ENCODE measurements at regions not wholly inside any gene's neighbourhood (a gene's known extent, or its start where the extent isn't known, plus 50 kb on each side); places are given as distances from the start of the nearest gene placed in this dataset.
"Not testable (repeated sequence)": the region's sequence is repeated elsewhere in the genome, so short reads cannot be mapped to it uniquely, and the experiment has no call there.

GRCh38 chr6:140168365-140168764 lies 793.9 kb upstream of the CITED2 start:
- H3K27me3 ChIP-seq (ENCODE audit: control insufficient read depth in 2 of 2, insufficient read depth in 1 of 2, low read length in 1 of 2) = no peaks in the 10 kb centered on the region
- no peak overlapping the region for H3K4me3 ChIP-seq (ENCODE audit: low read length in 2 of 2)
- H3K27ac ChIP-seq (ENCODE audit: low read depth in 1 of 2, low read length in 1 of 2) = no peak overlapping the region
- no peaks in the 10 kb centered on the region for H3K9me3 ChIP-seq (ENCODE audit: control insufficient read depth in 2 of 2, insufficient read depth in 1 of 2, low read length in 1 of 2)
- 96% methylated on average over 3 of the region's 3 CpGs for WGBS
- DNase-seq (ENCODE audit: low read depth in 6 of 9, low spot score in 9 of 9) = no peak
- H3K4me1 ChIP-seq (ENCODE audit: control insufficient read depth in 2 of 2, insufficient read depth in 2 of 2, low read length in 2 of 2) = no peaks in the 10 kb centered on the region
- no peaks in the 10 kb centered on the region for H3K36me3 ChIP-seq (ENCODE audit: control insufficient read depth in 2 of 2, insufficient read depth in 2 of 2, low read length in 1 of 2)

- Histone ChIP-seq H3K9me3 (ENCODE audit: control insufficient read depth in 2 of 2, insufficient read depth in 1 of 2, low read length in 1 of 2) (no peaks in the 10 kb centered on the region), H3K4me1 (ENCODE audit: control insufficient read depth in 2 of 2, insufficient read depth in 2 of 2, low read length in 2 of 2) (no peaks in the 10 kb centered on the region), H3K27me3 (ENCODE audit: control insufficient read depth in 2 of 2, insufficient read depth in 1 of 2, low read length in 1 of 2) (no peaks in the 10 kb centered on the region), H3K27ac (ENCODE audit: low read depth in 1 of 2, low read length in 1 of 2) (no peak overlapping the region), H3K4me3 (ENCODE audit: low read length in 2 of 2) (no peak overlapping the region), H3K36me3 (ENCODE audit: control insufficient read depth in 2 of 2, insufficient read depth in 2 of 2, low read length in 1 of 2) (no peaks in the 10 kb centered on the region)
- WGBS = 88% methylated on average over 1 of the region's 1 CpG
- no peak for DNase-seq (ENCODE audit: low read depth in 6 of 9, low spot score in 9 of 9)
These were observed 786.5 kb upstream of the CITED2 start for GRCh38 chr6:140160909-140161308.

GRCh38 chr6:140160494-140160893 lies 786.0 kb upstream of the CITED2 start:
- Histone ChIP-seq H3K36me3 (ENCODE audit: control insufficient read depth in 2 of 2, insufficient read depth in 2 of 2, low read length in 1 of 2) (no peaks in the 10 kb centered on the region), H3K4me3 (ENCODE audit: low read length in 2 of 2) (no peak overlapping the region), H3K27me3 (ENCODE audit: control insufficient read depth in 2 of 2, insufficient read depth in 1 of 2, low read length in 1 of 2) (no peaks in the 10 kb centered on the region), H3K4me1 (ENCODE audit: control insufficient read depth in 2 of 2, insufficient read depth in 2 of 2, low read length in 2 of 2) (no peaks in the 10 kb centered on the region), H3K9me3 (ENCODE audit: control insufficient read depth in 2 of 2, insufficient read depth in 1 of 2, low read length in 1 of 2) (no peaks in the 10 kb centered on the region), H3K27ac (ENCODE audit: low read depth in 1 of 2, low read length in 1 of 2) (no peak overlapping the region)
- DNase-seq (ENCODE audit: low read depth in 6 of 9, low spot score in 9 of 9) = no peak
- 75% methylated on average over 3 of the region's 3 CpGs for whole genome bisulfite sequencing

- Histone ChIP-seq H3K9me3 (ENCODE audit: control insufficient read depth in 2 of 2, insufficient read depth in 1 of 2, low read length in 1 of 2) (no peaks in the 10 kb centered on the region), H3K4me3 (ENCODE audit: low read length in 2 of 2) (no peak overlapping the region), H3K36me3 (ENCODE audit: control insufficient read depth in 2 of 2, insufficient read depth in 2 of 2, low read length in 1 of 2) (no peaks in the 10 kb centered on the region), H3K27ac (ENCODE audit: low read depth in 1 of 2, low read length in 1 of 2) (no peak overlapping the region), H3K4me1 (ENCODE audit: control insufficient read depth in 2 of 2, insufficient read depth in 2 of 2, low read length in 2 of 2) (no peaks in the 10 kb centered on the region), H3K27me3 (ENCODE audit: control insufficient read depth in 2 of 2, insufficient read depth in 1 of 2, low read length in 1 of 2) (no peaks in the 10 kb centered on the region)
- DNase-seq (ENCODE audit: low read depth in 6 of 9, low spot score in 9 of 9) = no peak
- WGBS = 97% methylated on average over 6 of the region's 6 CpGs
These were observed 781.7 kb upstream of the CITED2 start for GRCh38 chr6:140156131-140156530.

GRCh38 chr6:140155451-140156126 lies 781.1 kb upstream of the CITED2 start:
- H3K9me3 ChIP-seq (ENCODE audit: control insufficient read depth in 2 of 2, insufficient read depth in 1 of 2, low read length in 1 of 2) = no peaks in the 10 kb centered on the region
- no peaks in the 10 kb centered on the region for H3K4me1 ChIP-seq (ENCODE audit: control insufficient read depth in 2 of 2, insufficient read depth in 2 of 2, low read length in 2 of 2)

GRCh38 chr6:140153703-140154102 lies 779.3 kb upstream of the CITED2 start:
- H3K4me1 ChIP-seq (ENCODE audit: control insufficient read depth in 2 of 2, insufficient read depth in 2 of 2, low read length in 2 of 2) = no peaks in the 10 kb centered on the region
- DNase-seq (ENCODE audit: low read depth in 6 of 9, low spot score in 9 of 9) = no peak
- H3K27ac ChIP-seq (ENCODE audit: low read depth in 1 of 2, low read length in 1 of 2) = no peak overlapping the region
- WGBS = 94% methylated on average over 1 of the region's 1 CpG
- H3K36me3 ChIP-seq (ENCODE audit: control insufficient read depth in 2 of 2, insufficient read depth in 2 of 2, low read length in 1 of 2) = no peaks in the 10 kb centered on the region
- H3K27me3 ChIP-seq (ENCODE audit: control insufficient read depth in 2 of 2, insufficient read depth in 1 of 2, low read length in 1 of 2) = no peaks in the 10 kb centered on the region
- peaks cover 0 to under 1% of the 10 kb centered on the region in 2 donors for H3K9me3 ChIP-seq (ENCODE audit: control insufficient read depth in 2 of 2, insufficient read depth in 1 of 2, low read length in 1 of 2)
- no peak overlapping the region for H3K4me3 ChIP-seq (ENCODE audit: low read length in 2 of 2)

More at GRCh38 chr6:140155451-140156126, 781.1 kb upstream of the CITED2 start:
- no peak overlapping the region for H3K27ac ChIP-seq (ENCODE audit: low read depth in 1 of 2, low read length in 1 of 2)
- H3K36me3 ChIP-seq (ENCODE audit: control insufficient read depth in 2 of 2, insufficient read depth in 2 of 2, low read length in 1 of 2) = no peaks in the 10 kb centered on the region
- H3K4me3 ChIP-seq (ENCODE audit: low read length in 2 of 2) = no peak overlapping the region
- no peak for DNase-seq (ENCODE audit: low read depth in 6 of 9, low spot score in 9 of 9)
- no peaks in the 10 kb centered on the region for H3K27me3 ChIP-seq (ENCODE audit: control insufficient read depth in 2 of 2, insufficient read depth in 1 of 2, low read length in 1 of 2)

- WGBS = 98% methylated on average over 67 of the region's 67 CpGs
- H3K36me3 ChIP-seq (ENCODE audit: control insufficient read depth in 2 of 2, insufficient read depth in 2 of 2, low read length in 1 of 2); H3K9me3 ChIP-seq (ENCODE audit: control insufficient read depth in 2 of 2, insufficient read depth in 1 of 2, low read length in 1 of 2); DNase-seq (ENCODE audit: low read depth in 6 of 9, low spot score in 9 of 9); H3K27ac ChIP-seq (ENCODE audit: low read depth in 1 of 2, low read length in 1 of 2); H3K4me3 ChIP-seq (ENCODE audit: low read length in 2 of 2); H3K4me1 ChIP-seq (ENCODE audit: control insufficient read depth in 2 of 2, insufficient read depth in 2 of 2, low read length in 2 of 2); H3K27me3 ChIP-seq (ENCODE audit: control insufficient read depth in 2 of 2, insufficient read depth in 1 of 2, low read length in 1 of 2): not testable (repeated sequence)
These were observed 773.7 kb upstream of the CITED2 start for GRCh38 chr6:140147825-140148814.

- WGBS = 97% methylated on average over 1 of the region's 1 CpG
- H3K27ac ChIP-seq (ENCODE audit: low read depth in 1 of 2, low read length in 1 of 2) = no peak overlapping the region
- no peaks in the 10 kb centered on the region for H3K36me3 ChIP-seq (ENCODE audit: control insufficient read depth in 2 of 2, insufficient read depth in 2 of 2, low read length in 1 of 2)
- no peaks in the 10 kb centered on the region for H3K27me3 ChIP-seq (ENCODE audit: control insufficient read depth in 2 of 2, insufficient read depth in 1 of 2, low read length in 1 of 2)
- H3K9me3 ChIP-seq (ENCODE audit: control insufficient read depth in 2 of 2, insufficient read depth in 1 of 2, low read length in 1 of 2) = no peaks in the 10 kb centered on the region
- H3K4me1 ChIP-seq (ENCODE audit: control insufficient read depth in 2 of 2, insufficient read depth in 2 of 2, low read length in 2 of 2) = no peaks in the 10 kb centered on the region
- no peak for DNase-seq (ENCODE audit: low read depth in 6 of 9, low spot score in 9 of 9)
- H3K4me3 ChIP-seq (ENCODE audit: low read length in 2 of 2) = no peak overlapping the region
These were observed 766.4 kb upstream of the CITED2 start for GRCh38 chr6:140140891-140141290.

GRCh38 chr6:140138311-140139010 lies 764.0 kb upstream of the CITED2 start:
- Histone ChIP-seq H3K27me3 (ENCODE audit: control insufficient read depth in 2 of 2, insufficient read depth in 1 of 2, low read length in 1 of 2) (no peaks in the 10 kb centered on the region), H3K36me3 (ENCODE audit: control insufficient read depth in 2 of 2, insufficient read depth in 2 of 2, low read length in 1 of 2) (no peaks in the 10 kb centered on the region), H3K4me1 (ENCODE audit: control insufficient read depth in 2 of 2, insufficient read depth in 2 of 2, low read length in 2 of 2) (no peaks in the 10 kb centered on the region), H3K4me3 (ENCODE audit: low read length in 2 of 2) (no peak overlapping the region), H3K9me3 (ENCODE audit: control insufficient read depth in 2 of 2, insufficient read depth in 1 of 2, low read length in 1 of 2) (peaks cover 0 to 1% of the 10 kb centered on the region in 2 donors), H3K27ac (ENCODE audit: low read depth in 1 of 2, low read length in 1 of 2) (no peak overlapping the region)
- DNase-seq (ENCODE audit: low read depth in 6 of 9, low spot score in 9 of 9) = no peak
- WGBS = 95% methylated on average over 5 of the region's 5 CpGs

Measured in thymus (tissue), 11 donors.